Kidney capillary endothelial cell (primary cell): ENCODE measurements at regions not wholly inside any gene's neighbourhood (a gene's known extent, or its start where the extent isn't known, plus 50 kb on each side); places are given as distances from the start of the nearest gene placed in this dataset.

ENCODE experiments used
- DNase-seq: peaks from one replicate; pipeline ENCODE4 v3.0.0-alpha.2; 2018; ENCODE audit warnings: low spot score

- no peak for DNase-seq
Measured at GRCh38 chr16:66289051-66289680, 77.3 kb upstream of the CDH5 start.

GRCh38 chr16:66287926-66288325 is 78.6 kb upstream of the CDH5 start:
- DNase-seq = no peak

DNA sequence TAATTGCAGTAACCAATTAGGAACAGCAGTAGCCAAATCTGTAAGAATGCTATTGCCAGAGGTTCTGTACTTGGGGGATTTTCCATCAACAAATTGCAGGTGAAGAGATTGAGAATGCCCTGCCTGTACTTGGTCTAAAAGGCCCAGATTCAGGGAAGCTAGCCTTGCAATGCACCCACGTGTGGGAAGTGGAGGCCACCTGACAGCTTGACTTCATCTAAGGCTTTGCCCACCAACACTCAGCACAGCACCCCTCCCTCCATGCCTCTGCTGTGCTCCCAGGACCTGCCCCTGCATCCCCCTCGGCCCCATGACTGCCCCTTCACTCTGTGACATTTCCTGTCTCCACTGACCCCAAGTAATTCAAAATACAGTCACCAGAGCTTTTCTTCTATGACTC is 79.1 kb upstream of the CDH5 start:
- no peak for DNase-seq

DNA sequence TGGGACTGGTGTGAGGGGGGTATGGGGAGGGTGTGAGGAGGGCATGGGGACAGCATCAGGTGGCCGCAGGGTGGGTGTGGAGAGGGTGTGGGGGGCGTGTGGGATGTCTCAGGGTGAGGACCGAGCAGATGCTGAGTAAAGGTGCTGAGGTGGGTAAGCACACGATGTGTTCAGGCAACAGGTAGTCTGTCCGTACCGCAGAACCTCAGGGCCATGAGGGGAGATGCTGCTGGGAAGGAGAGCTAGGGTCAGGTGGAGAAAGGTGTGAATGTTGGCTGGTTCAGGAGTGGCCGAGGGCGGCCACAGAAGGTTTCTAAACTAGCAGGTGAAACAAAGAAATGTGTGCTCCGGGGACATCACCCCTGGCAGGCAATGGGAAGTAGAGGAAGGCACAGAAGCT is 80.0 kb upstream of the CDH5 start:
- no peak for DNase-seq

DNA sequence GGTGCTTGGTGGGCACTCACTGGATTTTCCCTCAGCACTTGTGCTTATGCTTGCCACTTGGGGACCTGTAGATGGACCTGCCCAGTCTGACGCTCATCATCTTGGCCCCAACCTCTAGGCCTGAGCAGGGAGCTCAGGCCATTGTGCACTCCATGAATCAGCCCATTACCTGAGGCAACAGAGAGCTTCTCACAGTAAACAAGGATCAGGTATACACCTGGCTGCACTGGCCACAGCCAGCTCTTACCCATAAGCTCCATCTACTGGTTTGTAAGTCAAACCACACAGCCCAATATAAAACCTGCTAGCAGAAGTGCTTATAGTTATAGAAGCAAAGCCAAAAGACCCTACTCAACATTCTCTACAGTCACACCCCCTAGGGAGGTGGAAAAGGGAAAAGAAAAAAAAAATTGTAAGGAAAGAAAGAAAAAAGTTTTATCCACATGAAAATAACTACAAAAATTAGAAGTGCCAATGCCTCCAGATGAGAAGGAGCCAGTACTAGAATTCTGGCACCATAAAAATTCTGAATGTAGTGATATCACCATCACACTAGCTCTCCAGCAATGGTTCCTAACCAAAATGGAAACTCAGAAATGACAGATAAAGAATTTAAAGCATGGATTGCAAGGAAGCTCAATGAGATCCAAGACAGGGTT is 87.8 kb upstream of the CDH5 start:
- DNase-seq = no peak

DNA sequence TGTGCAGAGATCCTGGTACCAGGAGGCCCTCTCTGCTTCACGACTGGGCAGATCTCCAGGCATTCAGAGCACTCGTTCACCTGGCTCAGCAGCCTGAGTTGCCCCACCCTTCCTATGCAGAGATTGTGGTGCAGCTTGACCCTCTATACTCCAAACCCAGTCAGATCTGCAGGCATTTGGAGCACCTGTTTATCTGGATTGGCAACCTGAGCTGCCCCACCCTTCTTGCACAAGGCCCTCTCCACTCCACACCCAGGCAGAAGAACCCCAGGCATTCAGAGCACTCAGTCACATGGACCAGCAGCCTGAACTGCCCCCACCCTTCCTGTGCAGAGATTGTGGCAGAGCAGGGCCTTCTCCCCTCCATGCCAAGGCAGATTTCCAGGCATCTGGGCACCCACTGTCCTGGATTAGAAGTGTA is 88.4 kb upstream of the CDH5 start:
- no peak for DNase-seq

DNA sequence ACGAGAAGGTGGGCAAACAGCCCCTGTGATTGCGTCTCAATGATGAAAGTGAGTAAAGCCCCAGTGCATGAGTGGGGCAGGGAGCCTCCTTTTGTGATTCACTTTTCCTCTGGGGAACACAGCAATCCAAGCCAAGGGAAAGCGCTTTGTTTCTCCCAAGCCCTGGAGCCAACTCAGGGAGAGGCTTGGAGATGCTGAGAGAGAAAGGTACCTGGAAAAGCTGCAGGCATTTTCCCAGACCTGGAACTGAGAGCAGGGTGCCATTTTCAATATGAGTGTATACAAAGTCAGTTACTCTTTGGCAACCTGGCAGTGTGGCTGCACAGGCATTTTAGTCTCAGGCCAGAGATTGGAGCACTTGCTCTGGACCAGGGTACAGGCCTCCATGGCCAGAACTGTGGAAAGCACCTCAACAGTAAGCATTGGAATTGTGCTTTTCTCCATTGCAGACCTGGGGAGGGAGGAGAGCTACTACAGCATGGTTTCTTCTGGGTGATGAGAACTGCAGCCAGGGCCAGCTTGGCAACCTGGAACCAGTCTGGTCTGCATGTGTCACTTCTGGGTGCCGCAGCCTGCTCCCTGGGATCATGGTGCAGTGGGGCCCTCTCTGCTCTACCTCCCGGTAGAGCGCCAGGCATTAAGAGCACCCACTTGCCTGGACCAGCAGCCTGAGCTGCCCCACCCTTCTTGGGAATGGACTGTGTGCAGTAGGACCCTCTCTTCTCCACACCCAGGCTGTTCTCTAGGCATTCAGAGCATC is 89.0 kb upstream of the CDH5 start:
- DNase-seq = no peak

DNA sequence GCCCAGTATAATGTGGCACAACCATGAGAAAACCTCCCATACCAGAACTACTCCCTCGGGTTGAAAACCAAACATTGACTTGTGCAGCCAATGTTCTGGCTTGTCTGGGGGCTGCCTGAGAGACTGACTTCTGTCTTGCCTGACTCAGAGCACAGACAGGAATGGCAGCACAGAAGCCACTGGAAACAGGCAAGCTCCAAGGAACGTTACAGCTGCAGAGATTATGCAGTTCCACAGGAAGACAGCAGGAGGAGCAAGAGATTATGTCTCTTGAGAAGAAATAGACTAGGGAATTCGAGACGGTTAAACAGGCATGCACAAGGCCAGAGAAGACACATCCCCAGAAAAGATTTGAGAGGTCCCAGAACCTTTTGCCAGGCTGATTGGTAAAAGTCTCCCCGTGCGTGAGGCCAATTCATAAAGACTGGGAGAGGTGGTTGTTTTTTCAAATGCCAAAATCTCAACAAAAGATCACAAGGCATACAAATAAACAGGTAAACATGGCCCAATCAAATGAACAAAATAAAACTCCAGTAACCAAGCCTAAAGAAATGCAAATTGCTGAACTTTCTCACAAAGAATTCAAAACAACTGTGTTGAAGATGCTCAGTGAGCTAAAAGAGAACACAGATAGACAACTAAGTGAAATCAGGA is 90.6 kb upstream of the CDH5 start:
- peak; percentile 65 for DNase-seq

GRCh38 chr16:66274335-66275110 is 92.0 kb upstream of the CDH5 start:
- peak; percentile 49 for DNase-seq

- no peak for DNase-seq
Measured at GRCh38 chr16:66273644-66274334, 92.7 kb upstream of the CDH5 start.

DNA sequence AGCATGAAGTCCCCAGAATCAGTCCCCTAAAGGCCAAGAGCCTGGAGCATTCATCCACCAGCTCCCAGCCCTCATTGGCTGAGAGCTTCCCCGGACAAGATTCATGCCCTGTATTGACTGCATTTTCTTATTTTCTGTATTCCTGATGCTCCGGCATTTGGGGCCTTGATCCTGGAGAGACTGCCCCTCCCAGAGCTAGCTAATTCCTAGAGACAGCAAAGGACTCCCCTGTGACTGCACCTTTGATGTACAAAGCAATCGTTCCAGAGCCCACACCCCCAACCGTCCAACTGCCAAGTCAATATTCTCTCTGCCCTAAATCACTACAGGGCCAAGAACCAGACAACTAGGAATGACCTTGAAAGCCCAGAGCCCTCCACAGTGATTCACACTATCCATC is 93.4 kb upstream of the CDH5 start:
- no peak for DNase-seq

GRCh38 chr16:66272461-66272860 is 94.0 kb upstream of the CDH5 start:
- DNase-seq = no peak

DNA sequence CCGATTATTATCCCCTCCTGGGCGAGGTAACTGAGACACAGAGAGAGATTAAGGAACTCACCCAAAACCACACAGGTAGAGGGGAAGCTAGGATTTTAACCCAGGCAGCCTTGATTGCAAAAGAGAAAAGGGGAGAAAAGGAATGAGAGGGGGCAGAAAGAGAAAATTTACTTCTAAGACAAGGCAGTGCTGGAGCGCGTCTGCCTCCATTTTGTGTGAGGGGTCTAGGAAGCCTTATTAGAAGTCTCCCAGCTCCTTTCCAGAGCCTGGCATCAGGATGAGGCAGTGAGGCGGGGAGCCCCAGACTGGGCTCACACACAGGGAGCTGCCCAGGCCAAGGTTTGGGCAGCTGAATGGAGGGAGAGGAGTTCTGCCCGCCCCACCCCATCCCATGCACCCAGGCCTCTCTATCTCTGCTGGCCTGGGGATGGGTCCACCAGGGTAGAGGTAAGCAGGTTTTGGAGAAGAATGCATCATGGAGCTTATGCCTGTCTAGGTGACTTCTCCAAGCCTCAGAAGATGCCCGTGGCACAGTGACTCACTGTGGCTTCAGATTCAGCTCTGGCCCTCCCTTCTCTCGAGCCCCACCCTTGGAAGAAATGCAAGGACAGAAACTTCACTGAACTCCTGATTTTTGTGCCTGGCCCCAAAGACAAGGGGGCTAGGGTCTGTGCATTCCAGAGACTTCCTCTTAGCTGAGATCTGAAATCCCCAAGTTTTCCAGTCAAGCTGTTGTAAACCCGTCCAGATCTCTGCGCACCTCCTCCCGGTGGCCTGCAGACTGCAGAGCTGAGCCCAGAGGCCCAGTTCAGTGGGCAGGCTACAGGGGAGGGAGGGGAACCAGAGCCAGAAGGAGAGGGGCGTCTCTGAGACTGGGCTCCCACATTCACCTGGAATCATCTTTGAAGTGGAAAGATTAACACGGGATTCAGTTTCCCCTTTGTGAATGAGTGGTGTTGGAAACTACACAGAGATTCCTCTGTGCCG is 95.1 kb upstream of the CDH5 start:
- no peak for DNase-seq

- peak; percentile 51 for DNase-seq
Measured at GRCh38 chr16:66270333-66270927, 96.1 kb upstream of the CDH5 start.

DNA sequence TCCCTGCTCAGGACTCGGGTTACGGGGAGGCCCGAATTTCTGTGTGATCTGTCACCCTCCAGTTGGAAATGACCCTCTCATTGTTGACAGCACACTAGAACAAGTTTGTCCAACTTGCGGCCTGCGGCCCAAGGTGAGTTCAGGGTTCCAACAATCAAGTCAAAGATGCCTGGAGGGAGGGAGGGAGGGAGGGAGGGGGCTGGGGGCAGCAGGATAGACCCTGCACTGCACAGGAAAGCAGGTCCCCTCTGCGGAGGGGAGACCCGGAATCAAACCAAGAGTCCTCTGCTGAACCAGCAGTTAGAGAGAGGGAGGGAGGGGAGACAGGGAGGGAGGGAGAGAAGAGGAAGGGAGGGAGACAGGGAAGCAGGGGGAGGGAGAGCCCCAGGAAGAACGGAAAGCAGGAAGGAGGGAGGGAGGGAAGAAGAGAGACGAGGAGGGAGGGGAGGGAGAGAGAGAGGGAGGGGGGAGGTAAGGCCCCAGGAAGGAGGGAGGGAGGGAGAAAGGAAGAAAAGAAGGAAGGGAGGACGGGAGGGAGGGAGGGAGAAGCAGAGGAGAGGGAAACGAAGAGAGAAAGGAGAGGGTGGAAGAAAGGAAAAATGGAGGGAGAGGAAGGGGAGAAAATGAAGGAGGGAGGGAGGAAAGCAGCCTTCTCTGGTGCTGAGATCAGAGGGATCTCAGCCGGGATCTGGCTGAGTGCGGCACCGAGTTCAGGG is 96.7 kb upstream of the CDH5 start:
- no peak for DNase-seq

GRCh38 chr16:66267292-66268014 is 99.0 kb upstream of the CDH5 start:
- DNase-seq = no peak

GRCh38 chr16:66266436-66267291 is 99.8 kb upstream of the CDH5 start:
- DNase-seq = no peak
